ENCODE measurements at regions not wholly inside any gene's neighbourhood (a gene's known extent, or its start where the extent isn't known, plus 50 kb on each side); places are given as distances from the start of the nearest gene placed in this dataset.

DNA sequence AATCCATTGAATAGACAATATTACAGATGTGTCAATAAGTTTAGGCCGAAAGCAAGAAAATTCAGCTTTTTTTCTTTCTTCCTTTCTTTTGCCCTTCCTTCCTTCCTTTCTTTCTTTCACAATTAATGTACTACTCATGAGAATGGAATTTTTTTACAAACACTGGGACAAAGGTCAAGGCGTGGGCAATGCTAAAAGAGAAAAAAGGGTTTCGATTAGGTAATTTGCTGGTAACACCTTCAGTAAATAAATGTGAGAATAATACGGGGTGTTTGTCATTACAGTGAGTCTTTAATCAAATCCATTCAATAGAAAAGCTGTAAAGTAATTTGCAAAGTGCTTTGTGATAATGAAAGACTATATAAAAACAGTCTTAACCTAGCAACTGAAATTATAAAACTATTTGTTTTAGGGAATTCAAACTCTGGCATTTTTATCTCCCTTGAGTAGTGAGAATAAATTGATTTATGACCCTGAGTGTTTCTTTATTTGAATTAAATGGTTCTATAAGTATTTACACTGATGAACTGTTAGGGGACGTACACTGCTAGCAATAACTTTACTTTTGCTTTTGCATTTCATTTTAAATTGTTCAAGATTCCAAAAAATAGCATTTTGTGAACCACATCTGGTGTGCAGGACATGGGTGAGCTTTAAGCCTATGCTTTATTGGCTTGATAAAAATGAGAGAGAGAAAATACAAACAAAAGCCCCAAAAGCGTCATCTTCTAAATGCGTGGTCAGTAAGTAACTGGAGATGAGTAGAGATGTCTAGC, 104.2 kb upstream of the THRB start:
- no peak overlapping the region for H3K9ac ChIP-seq
- no peaks in the 10 kb centered on the region for H3K27me3 ChIP-seq (ENCODE audit: insufficient read depth, low read depth)
- H4K20me1 ChIP-seq (ENCODE audit: insufficient read depth), result no peaks in the 10 kb centered on the region
- TF ChIP-seq, protein P1, sequence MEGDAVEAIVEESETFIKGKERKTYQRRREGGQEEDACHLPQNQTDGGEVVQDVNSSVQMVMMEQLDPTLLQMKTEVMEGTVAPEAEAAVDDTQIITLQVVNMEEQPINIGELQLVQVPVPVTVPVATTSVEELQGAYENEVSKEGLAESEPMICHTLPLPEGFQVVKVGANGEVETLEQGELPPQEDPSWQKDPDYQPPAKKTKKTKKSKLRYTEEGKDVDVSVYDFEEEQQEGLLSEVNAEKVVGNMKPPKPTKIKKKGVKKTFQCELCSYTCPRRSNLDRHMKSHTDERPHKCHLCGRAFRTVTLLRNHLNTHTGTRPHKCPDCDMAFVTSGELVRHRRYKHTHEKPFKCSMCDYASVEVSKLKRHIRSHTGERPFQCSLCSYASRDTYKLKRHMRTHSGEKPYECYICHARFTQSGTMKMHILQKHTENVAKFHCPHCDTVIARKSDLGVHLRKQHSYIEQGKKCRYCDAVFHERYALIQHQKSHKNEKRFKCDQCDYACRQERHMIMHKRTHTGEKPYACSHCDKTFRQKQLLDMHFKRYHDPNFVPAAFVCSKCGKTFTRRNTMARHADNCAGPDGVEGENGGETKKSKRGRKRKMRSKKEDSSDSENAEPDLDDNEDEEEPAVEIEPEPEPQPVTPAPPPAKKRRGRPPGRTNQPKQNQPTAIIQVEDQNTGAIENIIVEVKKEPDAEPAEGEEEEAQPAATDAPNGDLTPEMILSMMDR (conservative IDR thresholded peaks at IDR 0.05; ENCODE audit: low read depth, low read length), result no peak
- H3K27ac ChIP-seq, result no peak overlapping the region
- H2AFZ ChIP-seq (ENCODE audit: low read depth), result no peak overlapping the region
- H3K79me2 ChIP-seq (ENCODE audit: insufficient read depth, low read depth), result no peaks in the 10 kb centered on the region
- H3K4me2 ChIP-seq, result no peak overlapping the region
- no peaks in the 10 kb centered on the region for H3K36me3 ChIP-seq (ENCODE audit: insufficient read depth)
- no peaks in the 10 kb centered on the region for H3K4me1 ChIP-seq (ENCODE audit: low read depth, poor library complexity, severe bottlenecking)
- no peak overlapping the region for H3K4me3 ChIP-seq (IDR thresholded peaks at IDR 0.05; ENCODE audit: insufficient read depth, low read depth, low read length)

DNA sequence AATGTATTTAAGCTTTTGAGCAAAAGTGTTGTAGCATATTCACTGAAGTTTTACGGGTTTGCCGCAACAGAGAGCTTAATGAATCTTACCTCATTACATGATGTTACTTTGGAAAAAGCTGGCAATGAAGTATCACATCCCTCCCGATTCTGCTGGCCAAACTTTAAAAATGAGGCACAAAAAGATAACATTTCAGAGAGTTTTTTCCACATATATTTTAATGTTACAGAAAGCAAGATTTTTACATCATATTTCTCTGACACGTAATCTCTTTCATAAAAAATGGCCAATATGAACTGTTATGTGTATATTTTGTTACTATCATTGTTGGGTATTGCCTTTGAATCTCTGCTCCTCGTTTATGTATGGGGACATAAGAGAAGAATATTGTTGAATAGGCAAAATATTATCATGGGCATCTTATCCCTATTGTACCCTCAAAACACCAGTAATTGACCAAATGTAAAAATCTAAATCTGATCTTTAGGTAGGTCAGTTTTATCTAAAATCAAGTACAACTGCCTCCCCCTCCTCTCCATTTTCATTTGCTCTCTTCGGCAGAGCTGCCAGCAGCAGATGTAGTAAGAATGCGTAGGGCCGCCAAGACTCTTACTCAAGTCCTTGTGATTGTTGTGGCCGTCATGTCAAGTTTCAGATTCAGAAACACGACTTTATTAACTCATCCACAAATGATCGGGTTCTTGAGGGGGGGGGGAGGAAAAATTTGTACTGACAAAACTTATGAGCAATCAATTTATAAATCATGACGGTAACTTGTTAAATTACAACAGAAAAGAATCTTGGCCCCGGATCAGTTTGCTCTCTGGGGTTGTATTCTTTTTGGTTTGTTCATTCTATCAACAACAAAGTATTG, 106.7 kb upstream of the THRB start:
- Histone ChIP-seq H3K36me3 (ENCODE audit: insufficient read depth) (no peaks in the 10 kb centered on the region), H3K9ac (no peak overlapping the region), H3K4me2 (no peak overlapping the region), H4K20me1 (ENCODE audit: insufficient read depth) (no peaks in the 10 kb centered on the region), H3K27ac (no peak overlapping the region), H3K79me2 (ENCODE audit: insufficient read depth, low read depth) (no peaks in the 10 kb centered on the region), H3K4me3 (IDR thresholded peaks at IDR 0.05; ENCODE audit: insufficient read depth, low read depth, low read length) (no peak overlapping the region), H2AFZ (ENCODE audit: low read depth) (no peak overlapping the region), H3K4me1 (ENCODE audit: low read depth, poor library complexity, severe bottlenecking) (no peaks in the 10 kb centered on the region), H3K27me3 (ENCODE audit: insufficient read depth, low read depth) (no peaks in the 10 kb centered on the region)
- TF ChIP-seq, protein P1 (conservative IDR thresholded peaks at IDR 0.05; ENCODE audit: low read depth, low read length), result no peak

DNA sequence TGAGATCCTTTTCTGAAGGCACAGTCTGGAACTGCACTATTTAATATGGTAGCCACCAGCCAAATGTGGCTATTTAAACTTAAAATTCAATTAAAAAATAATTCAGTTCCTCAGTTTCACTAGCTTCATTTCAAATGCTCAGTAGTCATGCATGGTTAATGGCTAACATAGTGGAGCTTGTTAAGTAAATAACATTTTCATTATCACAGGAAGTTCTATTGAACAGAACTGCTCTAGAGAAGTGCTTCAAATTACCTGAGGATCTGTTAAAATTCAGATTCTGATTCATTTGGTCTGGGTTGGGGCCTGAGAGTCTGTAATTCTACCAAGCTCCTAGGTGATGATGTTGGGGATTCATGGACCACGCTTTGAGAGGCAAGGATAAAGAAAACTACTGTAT, 109.6 kb upstream of the THRB start:
- H3K79me2 ChIP-seq (ENCODE audit: insufficient read depth, low read depth), result no peaks in the 10 kb centered on the region
- no peaks in the 10 kb centered on the region for H3K36me3 ChIP-seq (ENCODE audit: insufficient read depth)
- H2AFZ ChIP-seq (ENCODE audit: low read depth), result no peak overlapping the region
- no peak overlapping the region for H3K27ac ChIP-seq
- H3K9ac ChIP-seq, result no peak overlapping the region
- TF ChIP-seq, protein P1 (conservative IDR thresholded peaks at IDR 0.05; ENCODE audit: low read depth, low read length), result no peak
- no peak overlapping the region for H3K4me3 ChIP-seq (IDR thresholded peaks at IDR 0.05; ENCODE audit: insufficient read depth, low read depth, low read length)
- H3K27me3 ChIP-seq (ENCODE audit: insufficient read depth, low read depth), result no peaks in the 10 kb centered on the region
- no peak overlapping the region for H3K4me2 ChIP-seq
- H4K20me1 ChIP-seq (ENCODE audit: insufficient read depth), result no peaks in the 10 kb centered on the region
- H3K4me1 ChIP-seq (ENCODE audit: low read depth, poor library complexity, severe bottlenecking), result no peaks in the 10 kb centered on the region

DNA sequence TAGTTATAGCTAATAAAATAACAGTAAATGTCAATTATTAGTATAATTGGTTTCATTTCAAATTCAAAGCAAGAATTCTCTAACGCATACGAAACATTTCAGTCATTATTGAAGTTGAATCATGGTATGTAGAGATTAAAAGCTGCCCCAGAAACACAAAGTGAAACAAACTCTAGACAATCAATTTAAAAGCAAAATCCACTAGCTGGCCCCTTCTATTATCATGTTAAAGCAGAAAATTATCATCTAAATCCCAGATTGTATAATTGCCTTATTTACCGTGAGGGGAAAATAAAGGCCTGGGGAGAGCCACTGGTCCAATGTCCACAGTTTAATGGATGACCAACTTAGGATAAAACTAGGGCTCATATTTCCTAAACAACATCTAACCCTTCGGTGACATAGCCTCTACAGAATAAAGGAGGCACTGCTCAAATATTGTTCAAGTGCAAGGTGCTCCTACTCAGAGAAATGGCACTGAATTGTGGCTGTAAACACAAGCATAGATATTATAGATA, 110.9 kb upstream of the THRB start:
- Histone ChIP-seq H3K4me2 (no peak overlapping the region), H3K27me3 (ENCODE audit: insufficient read depth, low read depth) (no peaks in the 10 kb centered on the region), H3K36me3 (ENCODE audit: insufficient read depth) (no peaks in the 10 kb centered on the region), H3K27ac (no peak overlapping the region), H3K4me3 (IDR thresholded peaks at IDR 0.05; ENCODE audit: insufficient read depth, low read depth, low read length) (no peak overlapping the region), H3K9ac (no peak overlapping the region), H2AFZ (ENCODE audit: low read depth) (no peak overlapping the region), H3K79me2 (ENCODE audit: insufficient read depth, low read depth) (no peaks in the 10 kb centered on the region), H4K20me1 (ENCODE audit: insufficient read depth) (no peaks in the 10 kb centered on the region), H3K4me1 (ENCODE audit: low read depth, poor library complexity, severe bottlenecking) (no peaks in the 10 kb centered on the region)
- TF ChIP-seq, protein P1 (conservative IDR thresholded peaks at IDR 0.05; ENCODE audit: low read depth, low read length), result no peak

Data from KMS-11 (cell line).